K562 (cell line): ENCODE measurements at regions not wholly inside any gene's neighbourhood (a gene's known extent, or its start where the extent isn't known, plus 50 kb on each side); places are given as distances from the start of the nearest gene placed in this dataset.

Source experiments
- ATAC-seq: fragments of 200-7000 bp; cut with Tn5 transposase; 3 replicates; pipeline ENCODE4 v1.9.1; 2020; ENCODE audit warnings: moderate library complexity
- BruUV-seq: library from RNA; stranded (reverse); fragments of 400-500 nt; replicated peaks from 2 replicates; lab custom pipeline; 2021; lab: Mats Ljungman, UMichigan
- CTCF ChIA-PET: fragments of 300-600 bp; formaldehyde crosslinking; extraction: SDS; loops from one replicate; lab custom pipeline; 2021; ENCODE audit warnings: low intra/inter-chr PET ratio; lab: Yijun Ruan, JAX
- POLR2A ChIA-PET: fragments of 300-600, 350-650 bp; sonication (Branson Sonifier 250); formaldehyde crosslinking; extraction: SDS; loops from one replicate; lab custom pipeline; 2021; ENCODE audit warnings: antibody characterized with exemption, inconsistent platforms; lab: Yijun Ruan, JAX
- DNase-seq, 4 experiments: peaks; one replicate each; pipeline versions ENCODE4 v3.0.0 to v3.0.0-alpha.2; 2011 to 2018; ENCODE audit warnings: low spot score in 3 of 4, mixed read lengths in 3 of 4; ENCODE audit errors: extremely low read depth in 1 of 4
- FAIRE-seq: peaks from 2 replicates; lab custom pipeline; 2011; peaks lifted over from hg19 to GRCh38; lab: Jason Lieb, UNC
- H2AFZ ChIP-seq: 2 replicates; pipeline ENCODE4 v1.6.0; 2011; ENCODE audit warnings: low read depth, low read length, control low read depth, inconsistent platforms
- H3K27ac ChIP-seq: fragments of 200-600 bp; 3 replicates; pipeline ENCODE4 v1.8.0; 2011; ENCODE audit warnings: low read depth, mild to moderate bottlenecking, control low read depth, inconsistent platforms, low read length, moderate library complexity, mixed read lengths; ENCODE audit errors: extremely low read depth
- H3K27me3 ChIP-seq, 2 experiments: fragments of 300-600 bp in 1 of 2; 2 replicates in 1 of 2; 3 replicates in 1 of 2; pipeline versions ENCODE4 v1.6.0 to v1.8.0; 2011; ENCODE audit warnings: inconsistent platforms in 2 of 2, low read length in 2 of 2, mild to moderate bottlenecking in 1 of 2, mixed read lengths in 1 of 2, moderate library complexity in 1 of 2; ENCODE audit not compliant: control insufficient read depth in 2 of 2, insufficient read depth in 2 of 2
- H3K36me3 ChIP-seq: fragments of 300-600 bp; 3 replicates; pipeline ENCODE4 v1.8.0; 2011; ENCODE audit warnings: mild to moderate bottlenecking, low read length, inconsistent platforms; ENCODE audit not compliant: control insufficient read depth, insufficient read depth
- H3K4me1 ChIP-seq, 2 experiments: fragments of 200-600 bp in 1 of 2; replicated peaks in 1 of 2; 2 replicates in 1 of 2; 3 replicates in 1 of 2; pipeline versions ENCODE4 v1.5.1 to v1.8.0; 2011; ENCODE audit warnings: inconsistent platforms in 2 of 2, low read length in 2 of 2, mild to moderate bottlenecking in 1 of 2, mixed read lengths in 1 of 2, moderate library complexity in 1 of 2; ENCODE audit not compliant: control insufficient read depth in 2 of 2, insufficient read depth in 2 of 2
- H3K4me2 ChIP-seq: 2 replicates; pipeline ENCODE4 v1.6.1; 2011; ENCODE audit warnings: low read length, control low read depth, inconsistent platforms, mixed read lengths; ENCODE audit not compliant: insufficient read depth
- H3K4me3 ChIP-seq: fragments of 200-600 bp; sonication (generic), shearing (Covaris generic); 2 replicates; pipeline ENCODE4 v1.5.1; 2016; ENCODE audit warnings: control low read depth, inconsistent platforms
- H3K79me2 ChIP-seq: fragments of 200-600 bp; 3 replicates; pipeline ENCODE4 v1.8.0; 2011; ENCODE audit warnings: low read length, inconsistent platforms; ENCODE audit not compliant: control insufficient read depth, insufficient read depth
- H3K9ac ChIP-seq, 2 experiments: 2 replicates each; pipeline versions ENCODE4 v1.6.0 to v1.6.1; 2011; ENCODE audit warnings: low read depth in 2 of 2, low read length in 2 of 2, control low read depth in 1 of 2, inconsistent platforms in 1 of 2, mild to moderate bottlenecking in 1 of 2, mixed read lengths in 1 of 2; ENCODE audit not compliant: insufficient read depth in 1 of 2
- H3K9me1 ChIP-seq: one replicate; pipeline ENCODE4 v1.6.0; 2011; ENCODE audit warnings: inconsistent platforms, mild to moderate bottlenecking, low read length, moderate library complexity; ENCODE audit not compliant: control insufficient read depth, insufficient read depth
- H3K9me3 ChIP-seq: replicated peaks from 2 replicates; pipeline ENCODE4 v1.5.1; 2011; ENCODE audit warnings: low read depth, low read length, inconsistent platforms; ENCODE audit not compliant: control insufficient read depth, insufficient read depth
- H4K20me1 ChIP-seq: replicated peaks from 2 replicates; pipeline ENCODE4 v1.6.1; 2011; ENCODE audit warnings: low read length, inconsistent platforms, mixed read lengths; ENCODE audit not compliant: control insufficient read depth, insufficient read depth
- BCL6 ChIP-seq: fragments of 250-450 bp; sonication (Bioruptor Pico); IDR thresholded peaks from 2 replicates; pipeline ENCODE4 v1.4.0; 2020
- CEBPB ChIP-seq: fragments of 450-650 bp; IDR thresholded peaks from 2 replicates; pipeline ENCODE4 v1.6.1; 2016; ENCODE audit warnings: missing genetic modification characterization, missing compliant biosample characterization
- DNMT1 ChIP-seq: fragments of 450-650 bp; IDR thresholded peaks from 2 replicates; pipeline ENCODE4 v1.6.1; 2016; ENCODE audit warnings: antibody characterized with exemption, mild to moderate bottlenecking
- EGR1 ChIP-seq: fragments of 450-650 bp; conservative IDR thresholded peaks from 2 replicates; pipeline ENCODE4 v1.6.1; 2017; ENCODE audit warnings: mild to moderate bottlenecking
- NFYB ChIP-seq: IDR thresholded peaks from 2 replicates; pipeline ENCODE4 v1.6.1; 2011; ENCODE audit warnings: mild to moderate bottlenecking, moderate library complexity; ENCODE audit not compliant: insufficient read length; ENCODE audit errors: extremely low read depth
- POLR2AphosphoS5 ChIP-seq: IDR thresholded peaks from 2 replicates; pipeline ENCODE4 v1.6.1; 2011; ENCODE audit warnings: mild to moderate bottlenecking, low read depth, low read length, moderate library complexity; ENCODE audit not compliant: control insufficient read depth, insufficient read depth
- PTBP1 ChIP-seq: fragments of 200-400 bp; formaldehyde crosslinking; IDR thresholded peaks from 2 replicates; pipeline ENCODE4 v1.6.1; 2017; ENCODE audit warnings: low read depth, low read length
- SREBF2 ChIP-seq: sonication (generic); formaldehyde crosslinking; IDR thresholded peaks from 2 replicates; pipeline ENCODE4 v1.4.0; 2020; ENCODE audit warnings: mild to moderate bottlenecking, missing genetic modification reagents
- USF1 ChIP-seq: sonication (generic); formaldehyde crosslinking; IDR thresholded peaks from 2 replicates; pipeline ENCODE4 v1.9.0; 2022; ENCODE audit warnings: mild to moderate bottlenecking, missing genetic modification reagents
- USF2 ChIP-seq: sonication (generic); formaldehyde crosslinking; IDR thresholded peaks from 2 replicates; pipeline ENCODE4 v1.5.0; 2020; ENCODE audit warnings: missing genetic modification reagents
- ZMIZ1 ChIP-seq, 2 experiments: fragments of 150-350 bp in 1 of 2; IDR thresholded peaks; 2 replicates each; pipeline ENCODE4 v1.6.1; 2012 to 2016; ENCODE audit warnings: low read depth in 2 of 2, low read length in 2 of 2, mild to moderate bottlenecking in 1 of 2, moderate library complexity in 1 of 2
- ZNF347 ChIP-seq: fragments of 450-650 bp; formaldehyde crosslinking; IDR thresholded peaks from 2 replicates; pipeline ENCODE4 v1.4.0; 2020; ENCODE audit warnings: low read depth, mild to moderate bottlenecking, moderate library complexity
- ZNF586 ChIP-seq: fragments of 450-650 bp; formaldehyde crosslinking; conservative IDR thresholded peaks from 2 replicates; pipeline ENCODE4 v1.4.0; 2020; ENCODE audit warnings: mild to moderate bottlenecking, moderate library complexity
- WGBS: fragments of 100-300 bp; shearing (Covaris generic); methylation state at CpG from one replicate; pipeline ENCODE4 v1.1.6; 2016; ENCODE audit warnings: low coverage, mixed read lengths; ENCODE audit not compliant: insufficient coverage; ENCODE audit errors: missing lambda C conversion rate; 5-methylcytosine and 5-hydroxymethylcytosine counted together
- in situ Hi-C: fragments of 300-500 bp; cut with MboI; formaldehyde crosslinking; loops from 4 replicates; pipeline ENCODE4 v1.15.0; 2018; ENCODE audit warnings: inconsistent platforms, mixed read lengths
- intact Hi-C: fragments of 100-400 bp; cut with micrococcal nuclease; formaldehyde crosslinking; loops from 2 replicates; pipeline ENCODE4 v1.14.2; 2022

DNA sequence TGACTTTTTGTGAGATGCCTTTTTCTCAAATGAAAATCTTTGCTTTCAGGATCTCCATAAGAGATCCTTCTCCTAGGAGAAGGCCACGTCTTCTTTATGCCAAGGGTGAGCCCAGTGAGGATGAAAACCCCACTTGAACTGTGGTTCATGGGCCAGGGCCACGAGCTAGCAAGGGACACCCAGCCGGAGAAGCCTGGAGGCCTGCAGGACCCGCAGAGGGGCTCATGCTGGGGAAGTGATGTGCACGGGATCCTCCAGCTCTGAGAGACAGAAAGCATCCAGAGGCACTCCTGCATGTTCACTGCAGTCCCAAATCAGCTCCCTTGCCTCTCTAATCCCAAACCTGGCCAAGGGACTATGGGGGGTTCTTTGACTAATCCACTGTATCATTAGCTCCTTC is 168.9 kb downstream of the UQCRFS1 start:
- ChIA-PET CTCF (no interaction called here), POLR2A (no interaction called here)
- intact Hi-C loops (no loop called here), in situ Hi-C loops (no loop called here)
- H3K9ac ChIP-seq: no peak overlapping the region
- FAIRE-seq (no peak), DNase-seq (no peak), ATAC-seq (no peak)
- TF ChIP-seq EGR1 (no peak), ZNF586 (CRISPR knock-in tag) (no peak), CEBPB (tag) (no peak), PTBP1 (no peak), SREBF2 (CRISPR knock-in tag) (no peak)
- H4K20me1 ChIP-seq: no peaks in the 10 kb centered on the region
- H3K79me2 ChIP-seq: no peaks in the 10 kb centered on the region
- H3K4me2 ChIP-seq: no peak overlapping the region
- no peaks in the 10 kb centered on the region for H3K9me3 ChIP-seq
- H3K27me3 ChIP-seq: peaks cover 0 to 10% of the 10 kb centered on the region in 2 experiments; a peak in 2 of 5 replicates
- no peak overlapping the region for H3K4me3 ChIP-seq
- no TSS peak for BruUV-seq
- no peak overlapping the region for H2AFZ ChIP-seq
- no peak overlapping the region for H3K27ac ChIP-seq
- no peaks in the 10 kb centered on the region; a peak in 1 of 5 replicates for H3K4me1 ChIP-seq
- WGBS: 0% methylated on average over 5 of the region's 5 CpGs
- no peaks in the 10 kb centered on the region for H3K9me1 ChIP-seq
- no peaks in the 10 kb centered on the region for H3K36me3 ChIP-seq

DNA sequence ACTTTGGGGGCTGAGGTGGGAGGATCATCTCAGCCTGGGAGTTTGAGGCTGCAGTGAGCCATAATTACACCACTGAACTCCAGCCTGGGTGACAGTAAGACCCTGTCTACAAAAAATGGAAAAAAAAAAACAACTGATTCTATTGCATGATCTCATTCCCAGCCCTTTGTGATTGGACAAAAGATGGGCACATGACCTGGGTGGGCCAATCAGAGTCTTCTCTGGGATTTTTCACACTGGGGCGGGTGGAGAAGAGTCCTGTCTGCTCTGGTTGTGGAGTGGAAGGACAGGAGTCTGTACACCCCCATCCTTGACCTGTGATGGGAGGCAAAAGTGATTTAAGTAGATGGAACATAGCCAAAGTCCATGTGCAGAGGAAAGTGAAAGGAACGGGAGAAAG is 170.5 kb downstream of the UQCRFS1 start:
- Histone ChIP-seq H3K4me2 (no peak overlapping the region), H3K27me3 (peaks cover 0 to 6% of the 10 kb centered on the region in 2 experiments; a peak in 2 of 5 replicates), H4K20me1 (no peaks in the 10 kb centered on the region), H3K9ac (no peak overlapping the region), H3K79me2 (no peaks in the 10 kb centered on the region), H3K4me3 (no peak overlapping the region), H3K4me1 (no peaks in the 10 kb centered on the region), H3K9me3 (no peaks in the 10 kb centered on the region), H3K9me1 (no peaks in the 10 kb centered on the region), H2AFZ (no peak overlapping the region), H3K27ac (no peak overlapping the region), H3K36me3 (no peaks in the 10 kb centered on the region)
- no peak for FAIRE-seq
- DNase-seq: peak in 3 of 4 experiments; percentile 32 to 57 (median 56)
- WGBS: 0% methylated on average over 2 of the region's 2 CpGs
- ChIA-PET POLR2A (no interaction called here), CTCF (no interaction called here)
- in situ Hi-C loops: no loop called here
- BruUV-seq: no TSS peak
- intact Hi-C loops: no loop called here
- no peak for ATAC-seq
- peak; percentile 70 for TF ChIP-seq USF2 (CRISPR knock-in tag)
- TF ChIP-seq ZNF347: no peak
- TF ChIP-seq BCL6: no peak
- TF ChIP-seq DNMT1: no peak
- no peak for TF ChIP-seq POLR2AphosphoS5
- peak; percentile 61 for TF ChIP-seq USF1 (CRISPR knock-in tag)
- TF ChIP-seq ZMIZ1 (IDR thresholded peaks at IDR 0.05; ENCODE audit: low read depth in 2 of 2, low read length in 2 of 2): no peak
- TF ChIP-seq NFYB: peak; percentile 62
